Neutrophil (primary cell): ENCODE measurements at regions not wholly inside any gene's neighbourhood (a gene's known extent, or its start where the extent isn't known, plus 50 kb on each side); places are given as distances from the start of the nearest gene placed in this dataset.

ENCODE experiments used
- H3K27ac ChIP-seq: fragments of 200-600 bp; sonication (generic); 2 replicates; pipeline ENCODE4 v1.5.1; 2016; ENCODE audit warnings: mild to moderate bottlenecking, moderate library complexity
- H3K27me3 ChIP-seq: fragments of 200-600 bp; sonication (generic); 2 replicates; pipeline ENCODE4 v1.6.0; 2016; ENCODE audit warnings: mild to moderate bottlenecking
- H3K36me3 ChIP-seq: fragments of 200-600 bp; sonication (generic); 2 replicates; pipeline ENCODE4 v1.5.1; 2017
- H3K4me1 ChIP-seq, 2 experiments: fragments of 200-600 bp in 1 of 2; sonication (generic) in 1 of 2; 1 replicate in 1 of 2; 2 replicates in 1 of 2; pipeline versions ENCODE4 v1.5.1 to v1.6.1; 2013 to 2016; ENCODE audit warnings: low read depth in 1 of 2, low read length in 1 of 2, mild to moderate bottlenecking in 1 of 2, moderate library complexity in 1 of 2; ENCODE audit not compliant: control insufficient read depth in 1 of 2, insufficient read depth in 1 of 2
- H3K4me3 ChIP-seq, 2 experiments: fragments of 200-600 bp in 1 of 2; sonication (generic) in 1 of 2; 1 replicate in 1 of 2; 2 replicates in 1 of 2; pipeline ENCODE4 v1.5.1; 2013 to 2016; ENCODE audit warnings: low read depth in 1 of 2, low read length in 1 of 2, mild to moderate bottlenecking in 1 of 2, moderate library complexity in 1 of 2
- H3K9me3 ChIP-seq: fragments of 200-600 bp; sonication (generic); 2 replicates; pipeline ENCODE4 v1.5.1; 2016
- TF ChIP-seq, protein P1 (sequence below): fragments of 200-600 bp; sonication (generic); IDR thresholded peaks from 2 replicates; pipeline ENCODE4 v1.5.1; 2016; ENCODE audit warnings: antibody characterized with exemption

DNA sequence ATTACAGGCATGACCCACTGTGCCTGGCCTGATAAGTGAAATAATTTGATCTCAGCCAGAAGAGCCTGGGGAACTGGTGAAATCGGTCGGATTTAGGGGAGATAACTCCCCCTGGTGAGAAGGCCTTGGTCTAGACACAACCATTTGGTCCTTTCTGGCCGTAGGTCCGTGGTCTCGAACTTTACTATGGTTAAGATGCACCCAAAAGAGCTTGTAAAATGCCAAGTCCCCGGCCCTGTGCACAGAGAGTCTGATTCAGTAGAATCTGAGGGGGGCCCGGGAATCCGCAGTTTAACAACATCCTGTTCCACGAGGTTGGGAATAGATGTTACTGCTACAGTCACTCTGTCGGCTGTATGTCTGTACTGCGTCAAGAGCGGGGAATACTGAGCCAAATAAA lies 140.7 kb downstream of the C9orf50 start:
- H3K27ac ChIP-seq = no peak overlapping the region

GRCh38 chr9:129479631-129480011 lies 141.3 kb downstream of the C9orf50 start:
- TF ChIP-seq, protein P1, sequence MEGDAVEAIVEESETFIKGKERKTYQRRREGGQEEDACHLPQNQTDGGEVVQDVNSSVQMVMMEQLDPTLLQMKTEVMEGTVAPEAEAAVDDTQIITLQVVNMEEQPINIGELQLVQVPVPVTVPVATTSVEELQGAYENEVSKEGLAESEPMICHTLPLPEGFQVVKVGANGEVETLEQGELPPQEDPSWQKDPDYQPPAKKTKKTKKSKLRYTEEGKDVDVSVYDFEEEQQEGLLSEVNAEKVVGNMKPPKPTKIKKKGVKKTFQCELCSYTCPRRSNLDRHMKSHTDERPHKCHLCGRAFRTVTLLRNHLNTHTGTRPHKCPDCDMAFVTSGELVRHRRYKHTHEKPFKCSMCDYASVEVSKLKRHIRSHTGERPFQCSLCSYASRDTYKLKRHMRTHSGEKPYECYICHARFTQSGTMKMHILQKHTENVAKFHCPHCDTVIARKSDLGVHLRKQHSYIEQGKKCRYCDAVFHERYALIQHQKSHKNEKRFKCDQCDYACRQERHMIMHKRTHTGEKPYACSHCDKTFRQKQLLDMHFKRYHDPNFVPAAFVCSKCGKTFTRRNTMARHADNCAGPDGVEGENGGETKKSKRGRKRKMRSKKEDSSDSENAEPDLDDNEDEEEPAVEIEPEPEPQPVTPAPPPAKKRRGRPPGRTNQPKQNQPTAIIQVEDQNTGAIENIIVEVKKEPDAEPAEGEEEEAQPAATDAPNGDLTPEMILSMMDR = no peak
- Histone ChIP-seq H3K27me3 (peaks cover 35% of the 10 kb centered on the region), H3K4me1 (peaks cover 21% of the 10 kb centered on the region in 2 experiments), H3K4me3 (no peak overlapping the region), H3K9me3 (no peaks in the 10 kb centered on the region), H3K36me3 (no peaks in the 10 kb centered on the region), H3K27ac (no peak overlapping the region)

More for the DNA sequence above, 140.7 kb downstream of the C9orf50 start:
- Histone ChIP-seq H3K4me1 (peaks cover 21% of the 10 kb centered on the region in 2 experiments), H3K36me3 (no peaks in the 10 kb centered on the region), H3K9me3 (no peaks in the 10 kb centered on the region), H3K27me3 (peaks cover 35% of the 10 kb centered on the region), H3K4me3 (no peak overlapping the region)
- TF ChIP-seq, protein P1 = no peak

- no peaks in the 10 kb centered on the region for H3K36me3 ChIP-seq
- peaks cover 20 to 21% of the 10 kb centered on the region in 2 experiments for H3K4me1 ChIP-seq
- TF ChIP-seq, protein P1 = no peak
- no peaks in the 10 kb centered on the region for H3K9me3 ChIP-seq
- peaks cover 30% of the 10 kb centered on the region for H3K27me3 ChIP-seq
- no peak overlapping the region for H3K4me3 ChIP-seq
- no peak overlapping the region for H3K27ac ChIP-seq
Measured at GRCh38 chr9:129478961-129479630, 141.8 kb downstream of the C9orf50 start.

DNA sequence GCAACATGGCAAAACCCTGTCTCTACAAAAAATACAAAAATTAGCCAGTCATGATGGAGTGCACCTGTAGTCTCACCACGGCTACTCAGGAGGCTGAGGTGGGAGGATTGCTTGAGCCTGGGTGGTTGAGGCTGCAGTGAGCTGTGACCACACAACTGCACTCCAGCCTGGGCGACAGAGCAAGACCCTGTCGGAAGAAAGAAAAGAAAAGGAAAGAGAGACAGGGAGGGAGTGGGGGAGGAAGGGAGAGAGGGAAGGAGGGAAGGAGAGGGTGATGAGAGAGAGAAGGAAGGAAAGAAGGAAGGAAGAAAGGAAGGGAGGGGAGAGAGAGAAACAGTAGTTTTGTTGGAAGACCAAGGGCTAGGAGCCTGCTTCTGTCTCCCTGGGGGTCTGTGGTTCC lies 142.4 kb downstream of the C9orf50 start:
- Histone ChIP-seq H3K4me1 (peaks cover 14% of the 10 kb centered on the region in 2 experiments), H3K36me3 (no peaks in the 10 kb centered on the region), H3K4me3 (no peak overlapping the region), H3K9me3 (no peaks in the 10 kb centered on the region), H3K27ac (no peak overlapping the region), H3K27me3 (peaks cover 24% of the 10 kb centered on the region)
- TF ChIP-seq, protein P1 = no peak

GRCh38 chr9:129476821-129477611 lies 143.9 kb downstream of the C9orf50 start:
- Histone ChIP-seq H3K36me3 (no peaks in the 10 kb centered on the region), H3K27ac (no peak overlapping the region)

More at GRCh38 chr9:129476821-129477611, 143.9 kb downstream of the C9orf50 start:
- H3K4me3 ChIP-seq = no peak overlapping the region
- H3K9me3 ChIP-seq = no peaks in the 10 kb centered on the region
- H3K27me3 ChIP-seq = peaks cover 10% of the 10 kb centered on the region
- H3K4me1 ChIP-seq = peaks cover 3 to 6% of the 10 kb centered on the region in 2 experiments
- TF ChIP-seq, protein P1 = no peak
